HG03039 (cell line): ENCODE measurements at regions not wholly inside any gene's neighbourhood (a gene's known extent, or its start where the extent isn't known, plus 50 kb on each side); places are given as distances from the start of the nearest gene placed in this dataset.

Source experiments
- ATAC-seq: cut with Tn5 transposase; IDR thresholded peaks from one replicate; pipeline ENCODE4 v1.9.1; 2021; ENCODE audit warnings: mild to moderate bottlenecking, moderate library complexity; ENCODE audit not compliant: unreplicated experiment

GRCh38 chr4:41865306-41865980 is 69.8 kb upstream of the TMEM33 start:
- ATAC-seq: no peak

- no peak for ATAC-seq
Measured at GRCh38 chr4:41859087-41859486, 76.1 kb upstream of the TMEM33 start.

- ATAC-seq: no peak
Measured at GRCh38 chr4:41857226-41857641, 78.0 kb upstream of the TMEM33 start.

- no peak for ATAC-seq
Measured at GRCh38 chr4:41856797-41857196, 78.4 kb upstream of the TMEM33 start.

GRCh38 chr4:41853973-41854372 is 81.3 kb upstream of the TMEM33 start:
- ATAC-seq: no peak

GRCh38 chr4:41852229-41852628 is 83.0 kb upstream of the TMEM33 start:
- ATAC-seq: no peak

- ATAC-seq: no peak
Measured at GRCh38 chr4:41851621-41852020, 83.6 kb upstream of the TMEM33 start.

- no peak for ATAC-seq
Measured at GRCh38 chr4:41844327-41844726, 90.9 kb upstream of the TMEM33 start.

GRCh38 chr4:41839916-41840854 is 91.7 kb upstream of the PHOX2B start:
- no peak for ATAC-seq

GRCh38 chr4:41838590-41838989 is 90.1 kb upstream of the PHOX2B start:
- no peak for ATAC-seq

GRCh38 chr4:41835321-41835995 is 86.9 kb upstream of the PHOX2B start:
- no peak for ATAC-seq

- no peak for ATAC-seq
Measured at GRCh38 chr4:41832961-41833360, 84.4 kb upstream of the PHOX2B start.

GRCh38 chr4:41822325-41822724 is 73.8 kb upstream of the PHOX2B start:
- no peak for ATAC-seq

GRCh38 chr4:41820473-41820872 is 71.9 kb upstream of the PHOX2B start:
- ATAC-seq: no peak

GRCh38 chr4:41819621-41820020 is 71.1 kb upstream of the PHOX2B start:
- no peak for ATAC-seq

- no peak for ATAC-seq
Measured at GRCh38 chr4:41815473-41815872, 66.9 kb upstream of the PHOX2B start.

GRCh38 chr4:41814565-41814964 is 66.0 kb upstream of the PHOX2B start:
- ATAC-seq: no peak

GRCh38 chr4:41806807-41807206 is 58.3 kb upstream of the PHOX2B start:
- no peak for ATAC-seq

- ATAC-seq: no peak
Measured at GRCh38 chr4:41802590-41802989, 54.1 kb upstream of the PHOX2B start.

- ATAC-seq: no peak
Measured at GRCh38 chr4:41799126-41799525, 50.6 kb upstream of the PHOX2B start.
